Effector memory CD4-positive, alpha-beta T cell (primary cell): ENCODE measurements at regions not wholly inside any gene's neighbourhood (a gene's known extent, or its start where the extent isn't known, plus 50 kb on each side); places are given as distances from the start of the nearest gene placed in this dataset.

Experiments
- DNase-seq, 3 donors: peaks; one replicate each; pipeline ENCODE4 v3.0.0-alpha.2; 2020
- H3K27ac ChIP-seq: 2 replicates; pipeline ENCODE4 v1.7.0; 2013; ENCODE audit warnings: mild to moderate bottlenecking, low read length, moderate library complexity; ENCODE audit not compliant: insufficient read depth, poor library complexity, severe bottlenecking
- H3K27me3 ChIP-seq: replicated peaks from 2 replicates; pipeline ENCODE4 v1.7.0; 2013; ENCODE audit warnings: mild to moderate bottlenecking, low read length; ENCODE audit not compliant: insufficient read depth, control insufficient read depth, poor library complexity, severe bottlenecking
- H3K36me3 ChIP-seq: 2 replicates; pipeline ENCODE4 v1.7.0; 2013; ENCODE audit warnings: mild to moderate bottlenecking, low read length, moderate library complexity; ENCODE audit not compliant: control insufficient read depth, insufficient read depth
- H3K4me1 ChIP-seq: 2 replicates; pipeline ENCODE4 v1.7.0; 2013; ENCODE audit warnings: low read length, mild to moderate bottlenecking; ENCODE audit not compliant: control insufficient read depth, insufficient read depth, poor library complexity, severe bottlenecking
- H3K4me3 ChIP-seq: 2 replicates; pipeline ENCODE4 v1.7.0; 2013; ENCODE audit warnings: low read length, low read depth, mild to moderate bottlenecking; ENCODE audit not compliant: insufficient read depth, poor library complexity, severe bottlenecking
- H3K9me3 ChIP-seq: 2 replicates; pipeline ENCODE4 v1.7.0; 2013; ENCODE audit warnings: mild to moderate bottlenecking, low read length, moderate library complexity; ENCODE audit not compliant: control insufficient read depth

DNA sequence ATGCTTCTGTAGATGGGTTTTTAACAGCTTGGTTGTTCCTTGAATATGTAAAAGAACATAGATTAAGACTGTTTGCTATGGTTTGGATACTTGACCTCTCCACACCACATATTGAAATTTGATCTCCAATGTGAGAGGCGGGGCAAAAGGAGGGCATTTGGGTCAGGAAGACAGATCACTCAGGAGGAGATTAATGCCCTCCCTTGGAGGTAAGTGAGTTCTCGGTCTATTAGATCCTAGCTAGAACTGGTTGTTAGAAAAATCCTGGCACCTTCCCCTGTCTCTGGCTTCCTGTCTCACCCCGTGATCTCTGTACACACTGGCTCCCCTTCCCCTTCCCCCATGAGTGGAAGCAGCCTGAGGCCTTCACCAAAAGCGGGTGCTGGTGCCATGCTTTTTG lies 281.1 kb upstream of the ANKRD55 start:
- no peak for DNase-seq
- Histone ChIP-seq H3K27me3 (no peaks in the 10 kb centered on the region), H3K9me3 (no peaks in the 10 kb centered on the region), H3K4me3 (no peak overlapping the region), H3K27ac (no peak overlapping the region), H3K4me1 (peaks cover 13% of the 10 kb centered on the region), H3K36me3 (no peaks in the 10 kb centered on the region)

DNA sequence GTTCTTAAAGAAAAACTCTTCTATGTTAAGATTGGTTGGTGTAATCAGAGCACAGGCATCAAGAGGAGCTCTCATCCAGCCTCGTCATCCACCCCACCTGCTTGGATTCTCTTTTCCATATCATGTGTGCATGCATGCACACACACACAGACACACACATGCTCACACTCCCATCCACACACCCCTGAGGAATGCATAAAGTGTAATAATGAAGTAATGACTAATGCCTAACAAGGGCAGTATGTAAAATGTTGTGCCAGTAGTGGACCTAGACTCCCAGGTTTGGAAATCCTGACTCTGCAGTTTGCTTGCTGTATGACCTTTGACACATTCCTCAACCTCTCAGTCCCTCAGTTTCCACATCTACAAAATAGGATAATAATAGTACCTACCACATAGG lies 280.0 kb upstream of the ANKRD55 start:
- Histone ChIP-seq H3K4me1 (peaks cover 13% of the 10 kb centered on the region), H3K27ac (no peak overlapping the region), H3K4me3 (no peak overlapping the region), H3K27me3 (no peaks in the 10 kb centered on the region), H3K9me3 (no peaks in the 10 kb centered on the region), H3K36me3 (no peaks in the 10 kb centered on the region)
- DNase-seq, result no peak

DNA sequence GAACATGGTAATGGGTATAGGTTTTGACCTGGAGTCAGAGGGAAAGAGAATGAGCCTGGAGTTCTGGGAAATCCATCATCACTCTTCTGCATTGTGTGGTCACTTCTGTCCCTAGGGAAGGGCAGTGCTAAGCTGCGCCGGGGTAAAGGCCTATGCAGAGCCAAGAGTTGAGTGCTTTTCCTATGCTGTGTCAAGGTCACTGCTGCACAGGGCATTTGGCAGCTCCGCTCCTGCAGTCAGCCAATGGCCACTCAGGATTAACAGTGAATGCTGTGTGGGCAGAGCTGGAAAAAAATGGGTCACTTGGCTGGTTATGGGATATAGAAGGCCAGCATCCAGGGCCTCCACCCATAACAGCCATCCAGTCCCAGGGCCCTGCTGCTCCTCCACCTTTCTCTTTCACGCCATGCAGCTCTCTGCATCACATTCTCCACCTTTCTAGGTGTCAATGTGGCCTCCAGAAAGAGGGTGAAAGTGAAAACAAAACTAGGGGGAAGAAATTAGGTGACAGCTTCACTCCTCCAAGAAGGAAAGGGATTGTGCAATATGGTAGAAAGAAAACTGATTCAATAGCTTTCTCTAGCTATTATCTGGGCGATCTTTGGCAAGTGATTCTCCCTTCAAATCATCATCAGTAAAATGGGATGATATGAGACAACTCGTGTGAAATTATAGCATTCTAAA lies 279.3 kb upstream of the ANKRD55 start:
- no peak for DNase-seq
- H3K4me1 ChIP-seq, result peaks cover 13% of the 10 kb centered on the region
- H3K36me3 ChIP-seq, result no peaks in the 10 kb centered on the region
- H3K27me3 ChIP-seq, result no peaks in the 10 kb centered on the region
- H3K9me3 ChIP-seq, result no peaks in the 10 kb centered on the region
- no peak overlapping the region for H3K27ac ChIP-seq
- no peak overlapping the region for H3K4me3 ChIP-seq

- Histone ChIP-seq H3K4me3 (no peak overlapping the region), H3K36me3 (no peaks in the 10 kb centered on the region), H3K27ac (no peak overlapping the region), H3K9me3 (no peaks in the 10 kb centered on the region), H3K27me3 (no peaks in the 10 kb centered on the region), H3K4me1 (peaks cover 2% of the 10 kb centered on the region)
- no peak for DNase-seq
Measured at GRCh38 chr5:56511326-56511841, 278.3 kb upstream of the ANKRD55 start.

- H3K9me3 ChIP-seq, result no peaks in the 10 kb centered on the region
Measured at GRCh38 chr5:56508249-56508648, 275.1 kb upstream of the ANKRD55 start.

GRCh38 chr5:56507351-56507930 lies 274.3 kb upstream of the ANKRD55 start:
- no peak overlapping the region for H3K27ac ChIP-seq

More at GRCh38 chr5:56508249-56508648, 275.1 kb upstream of the ANKRD55 start:
- H3K4me3 ChIP-seq, result no peak overlapping the region
- no peak overlapping the region for H3K27ac ChIP-seq
- no peaks in the 10 kb centered on the region for H3K36me3 ChIP-seq
- no peaks in the 10 kb centered on the region for H3K4me1 ChIP-seq
- H3K27me3 ChIP-seq, result no peaks in the 10 kb centered on the region
- DNase-seq, result no peak

DNA sequence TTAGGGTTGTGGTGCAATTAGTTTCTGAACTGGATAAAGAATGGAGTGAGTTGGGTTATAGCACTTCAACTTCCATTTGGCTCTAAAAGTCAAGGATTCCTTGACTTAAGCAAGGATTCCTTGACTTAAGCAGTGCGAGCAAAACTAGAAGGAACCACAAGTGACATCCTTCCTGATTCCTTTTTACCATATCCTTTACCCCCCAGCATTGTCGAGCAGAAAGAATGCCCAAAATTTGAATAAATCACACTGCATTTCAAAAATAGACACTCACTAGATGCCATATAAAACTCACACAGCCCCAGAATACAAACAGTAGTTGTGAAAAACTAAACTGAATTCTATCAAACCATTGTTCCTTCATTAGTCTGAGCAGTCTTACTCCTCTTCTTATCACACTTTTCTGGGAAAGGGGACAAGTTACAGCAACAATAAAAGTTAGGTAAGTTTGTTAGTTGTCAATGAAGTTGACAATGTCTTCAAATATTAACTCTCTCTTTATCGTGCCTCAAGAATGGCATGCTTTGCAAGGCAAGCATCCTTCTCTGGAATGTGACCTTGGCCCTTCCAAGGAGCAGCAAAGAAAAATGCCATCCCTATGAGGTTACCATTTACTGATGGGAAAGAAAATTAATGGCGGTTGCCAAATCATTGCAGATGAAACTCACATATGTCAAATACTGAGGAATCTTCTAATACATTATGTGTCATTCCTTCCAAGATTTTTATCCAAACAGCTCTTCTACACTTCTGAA lies 273.3 kb upstream of the ANKRD55 start:
- no peak overlapping the region for H3K4me3 ChIP-seq

More at GRCh38 chr5:56507351-56507930, 274.3 kb upstream of the ANKRD55 start:
- Histone ChIP-seq H3K27me3 (no peaks in the 10 kb centered on the region), H3K4me3 (no peak overlapping the region), H3K36me3 (no peaks in the 10 kb centered on the region), H3K9me3 (no peaks in the 10 kb centered on the region), H3K4me1 (no peaks in the 10 kb centered on the region)
- DNase-seq, result no peak

GRCh38 chr5:56503929-56504328 lies 270.8 kb upstream of the ANKRD55 start:
- Histone ChIP-seq H3K36me3 (no peaks in the 10 kb centered on the region), H3K4me1 (no peaks in the 10 kb centered on the region), H3K4me3 (no peak overlapping the region), H3K27me3 (no peaks in the 10 kb centered on the region), H3K27ac (no peak overlapping the region), H3K9me3 (no peaks in the 10 kb centered on the region)
- no peak for DNase-seq

More for the DNA sequence above, 273.3 kb upstream of the ANKRD55 start:
- H3K27ac ChIP-seq, result no peak overlapping the region
- DNase-seq, result no peak
- no peaks in the 10 kb centered on the region for H3K9me3 ChIP-seq
- no peaks in the 10 kb centered on the region for H3K27me3 ChIP-seq
- H3K4me1 ChIP-seq, result no peaks in the 10 kb centered on the region
- no peaks in the 10 kb centered on the region for H3K36me3 ChIP-seq

DNA sequence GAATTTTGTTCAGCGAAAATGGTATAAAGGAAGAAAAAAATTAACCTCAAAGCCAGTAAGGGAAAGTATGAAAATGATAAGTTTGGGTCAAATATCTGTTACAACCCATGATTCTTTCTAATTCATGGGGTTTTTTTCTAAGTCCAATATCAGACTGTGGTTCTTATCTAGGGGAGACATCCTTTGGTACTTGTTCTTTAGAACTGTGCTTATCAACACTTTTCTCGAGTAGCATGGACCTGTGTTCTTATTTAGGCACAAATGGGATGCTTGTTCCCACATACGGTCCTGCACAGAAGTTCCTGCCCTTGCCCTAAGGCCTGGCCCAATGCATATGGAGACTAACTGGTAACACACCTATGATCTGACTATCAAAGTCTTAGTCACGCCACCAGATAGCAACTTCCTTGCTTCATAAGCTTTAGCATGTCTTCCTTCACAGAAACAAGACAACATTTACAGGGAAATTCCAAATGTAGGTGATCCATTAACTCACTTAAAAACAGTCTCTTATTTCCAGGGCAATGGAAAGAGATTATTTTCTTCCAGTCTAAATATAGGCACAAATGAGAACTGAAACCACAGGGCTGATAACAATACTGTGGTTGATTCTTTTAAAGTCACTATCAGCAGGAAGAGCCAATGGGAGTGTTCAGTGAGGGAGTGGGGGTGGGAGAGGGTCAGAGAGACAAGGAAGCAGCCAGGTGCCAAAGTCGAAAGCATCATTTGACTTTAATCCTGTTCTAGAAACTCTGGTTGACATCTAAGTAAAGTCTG lies 268.8 kb upstream of the ANKRD55 start:
- Histone ChIP-seq H3K9me3 (no peaks in the 10 kb centered on the region), H3K4me1 (no peaks in the 10 kb centered on the region), H3K27ac (no peak overlapping the region), H3K36me3 (no peaks in the 10 kb centered on the region), H3K4me3 (no peak overlapping the region), H3K27me3 (no peaks in the 10 kb centered on the region)
- DNase-seq, result no peak
